GM18907 (cell line): ENCODE measurements at regions not wholly inside any gene's neighbourhood (a gene's known extent, or its start where the extent isn't known, plus 50 kb on each side); places are given as distances from the start of the nearest gene placed in this dataset.
"Not testable (repeated sequence)": the region's sequence is repeated elsewhere in the genome, so short reads cannot be mapped to it uniquely, and the experiment has no call there.

Experiments
- ATAC-seq: cut with Tn5 transposase; IDR thresholded peaks from one replicate; pipeline ENCODE4 v1.9.1; 2021; ENCODE audit warnings: mild to moderate bottlenecking, moderate library complexity; ENCODE audit not compliant: unreplicated experiment

GRCh38 chr18:64671293-64671692 lies 522.4 kb upstream of the LINC00305 start:
- not testable (repeated sequence) for ATAC-seq

- no peak for ATAC-seq
Measured at GRCh38 chr18:64668461-64668962, 519.6 kb upstream of the LINC00305 start.

- ATAC-seq = no peak
Measured at GRCh38 chr18:64663086-64663485, 514.2 kb upstream of the LINC00305 start.

- no peak for ATAC-seq
Measured at GRCh38 chr18:64659196-64659595, 510.3 kb upstream of the LINC00305 start.

GRCh38 chr18:64653068-64653467 lies 504.2 kb upstream of the LINC00305 start:
- no peak for ATAC-seq

- no peak for ATAC-seq
Measured at GRCh38 chr18:64650068-64650467, 501.2 kb upstream of the LINC00305 start.

- ATAC-seq = no peak
Measured at GRCh38 chr18:64645753-64646152, 496.9 kb upstream of the LINC00305 start.

GRCh38 chr18:64639536-64639935 lies 490.6 kb upstream of the LINC00305 start:
- ATAC-seq = no peak

GRCh38 chr18:64620971-64621560 lies 472.2 kb upstream of the LINC00305 start:
- ATAC-seq = no peak

GRCh38 chr18:64618390-64618789 lies 469.5 kb upstream of the LINC00305 start:
- no peak for ATAC-seq

- no peak for ATAC-seq
Measured at GRCh38 chr18:64615021-64615420, 466.1 kb upstream of the LINC00305 start.

- no peak for ATAC-seq
Measured at GRCh38 chr18:64614446-64614845, 465.6 kb upstream of the LINC00305 start.

- ATAC-seq = no peak
Measured at GRCh38 chr18:64592246-64592645, 443.4 kb upstream of the LINC00305 start.

- ATAC-seq = no peak
Measured at GRCh38 chr18:64589000-64589399, 440.1 kb upstream of the LINC00305 start.

- no peak for ATAC-seq
Measured at GRCh38 chr18:64566456-64566855, 417.6 kb upstream of the LINC00305 start.

- no peak for ATAC-seq
Measured at GRCh38 chr18:64562651-64563050, 413.8 kb upstream of the LINC00305 start.

- no peak for ATAC-seq
Measured at GRCh38 chr18:64546451-64546850, 397.6 kb upstream of the LINC00305 start.

- ATAC-seq = no peak
Measured at GRCh38 chr18:64539847-64540246, 391.0 kb upstream of the LINC00305 start.

- ATAC-seq = no peak
Measured at GRCh38 chr18:64528646-64529045, 379.8 kb upstream of the LINC00305 start.

GRCh38 chr18:64519201-64519600 lies 370.3 kb upstream of the LINC00305 start:
- ATAC-seq = no peak

GRCh38 chr18:64518191-64518590 lies 369.3 kb upstream of the LINC00305 start:
- no peak for ATAC-seq

- no peak for ATAC-seq
Measured at GRCh38 chr18:64513401-64513800, 364.5 kb upstream of the LINC00305 start.

GRCh38 chr18:64490207-64490606 lies 341.3 kb upstream of the LINC00305 start:
- ATAC-seq = no peak
